Caco-2 (cell line): ENCODE measurements at regions not wholly inside any gene's neighbourhood (a gene's known extent, or its start where the extent isn't known, plus 50 kb on each side); places are given as distances from the start of the nearest gene placed in this dataset.

Experiments
- BruUV-seq: library from RNA; stranded (reverse); fragments of 400-500 nt; replicated peaks from 2 replicates; lab custom pipeline; 2021; lab: Mats Ljungman, UMichigan
- CTCF ChIA-PET: fragments of 300-600 bp; sonication (Branson Sonifier 250); formaldehyde crosslinking; loops from one replicate; lab custom pipeline; 2022; ENCODE audit warnings: antibody characterized with exemption; lab: Charles Lee
- POLR2A ChIA-PET: fragments of 300-600 bp; sonication (Branson Sonifier 250); formaldehyde crosslinking; loops from one replicate; lab custom pipeline; 2022; ENCODE audit warnings: antibody characterized with exemption; lab: Charles Lee
- DNase-seq, 2 experiments: peaks; one replicate each; pipeline versions ENCODE4 v3.0.0 to v3.0.0-alpha.2; 2020 to 2022
- H3K27me3 ChIP-seq: replicated peaks from 2 replicates; pipeline ENCODE4 v1.6.0; 2011; ENCODE audit warnings: low read length; ENCODE audit not compliant: control insufficient read depth, insufficient read depth
- H3K36me3 ChIP-seq: 2 replicates; pipeline ENCODE4 v1.5.1; 2011; ENCODE audit warnings: low read length; ENCODE audit not compliant: control insufficient read depth, insufficient read depth
- H3K4me1 ChIP-seq: fragments of 250-450 bp; sonication (Bioruptor Pico); 2 replicates; pipeline ENCODE4 v1.5.1; 2020; ENCODE audit warnings: mild to moderate bottlenecking
- H3K4me3 ChIP-seq: 2 replicates; pipeline ENCODE4 v1.5.1; 2011; ENCODE audit warnings: low read depth, mild to moderate bottlenecking, control low read depth, low read length
- H3K9me3 ChIP-seq: fragments of 250-450 bp; sonication (Bioruptor Pico); 2 replicates; pipeline ENCODE4 v1.5.1; 2020; ENCODE audit warnings: mild to moderate bottlenecking, moderate library complexity
- H3K27ac Mint-ChIP-seq: one replicate; pipeline ENCODE4 v1.8.0; 2022; ENCODE audit warnings: mixed read lengths; ENCODE audit not compliant: unreplicated experiment
- H3K27me3 Mint-ChIP-seq: one replicate; pipeline ENCODE4 v1.8.0; 2022; ENCODE audit warnings: mixed read lengths; ENCODE audit not compliant: insufficient read depth, unreplicated experiment
- H3K36me3 Mint-ChIP-seq: one replicate; pipeline ENCODE4 v1.8.0; 2022; ENCODE audit warnings: mild to moderate bottlenecking, mixed read lengths; ENCODE audit not compliant: insufficient read depth, unreplicated experiment
- H3K4me1 Mint-ChIP-seq: one replicate; pipeline ENCODE4 v1.8.0; 2022; ENCODE audit warnings: low read depth, mixed read lengths; ENCODE audit not compliant: unreplicated experiment
- H3K4me3 Mint-ChIP-seq: one replicate; pipeline ENCODE4 v1.8.0; 2022; ENCODE audit warnings: mild to moderate bottlenecking, moderate library complexity, mixed read lengths; ENCODE audit not compliant: unreplicated experiment
- H3K9me3 Mint-ChIP-seq: one replicate; pipeline ENCODE4 v1.8.0; 2022; ENCODE audit warnings: mixed read lengths; ENCODE audit not compliant: unreplicated experiment
- CTCF ChIP-seq, 2 experiments: fragments of 200-600 bp in 1 of 2; IDR thresholded peaks; 1 replicate in 1 of 2; 2 replicates in 1 of 2; pipeline versions ENCODE4 v1.5.1 to v1.8.0; 2011 to 2022; ENCODE audit warnings: antibody characterized with exemption in 1 of 2, control low read depth in 1 of 2, inconsistent platforms in 1 of 2, low read depth in 1 of 2, low read length in 1 of 2, mild to moderate bottlenecking in 1 of 2, moderate library complexity in 1 of 2; ENCODE audit not compliant: insufficient read depth in 1 of 2, severe bottlenecking in 1 of 2, unreplicated experiment in 1 of 2
- intact Hi-C: fragments of 100-400 bp; cut with micrococcal nuclease; formaldehyde crosslinking; loops from one replicate; pipeline ENCODE4 v1.10.0; 2022; ENCODE audit not compliant: unreplicated experiment

GRCh38 chr5:72588640-72589039 lies 81.4 kb upstream of the ZNF366 start:
- Histone ChIP-seq H3K4me3 (no peak overlapping the region), H3K36me3 (no peaks in the 10 kb centered on the region), H3K27me3 (no peaks in the 10 kb centered on the region), H3K4me1 (peaks cover 17% of the 10 kb centered on the region), H3K9me3 (no peaks in the 10 kb centered on the region; the same call in 1 of the 2 replicates)
- Mint-ChIP-seq H3K27ac (no peak overlapping the region), H3K27me3 (no peaks in the 10 kb centered on the region), H3K36me3 (no peaks in the 10 kb centered on the region), H3K4me1 (no peaks in the 10 kb centered on the region), H3K9me3 (no peaks in the 10 kb centered on the region), H3K4me3 (no peak overlapping the region)
- BruUV-seq, result no TSS peak
- TF ChIP-seq CTCF (IDR thresholded peaks at IDR 0.05; ENCODE audit: insufficient read depth in 1 of 2, low read depth in 1 of 2, low read length in 1 of 2, severe bottlenecking in 1 of 2, unreplicated experiment in 1 of 2), result no peak
- intact Hi-C loops, result no loop called here
- DNase-seq, result no peak
- ChIA-PET CTCF (no interaction called here), POLR2A (no interaction called here)

GRCh38 chr5:72587661-72588308 lies 80.6 kb upstream of the ZNF366 start:
- intact Hi-C loops, result no loop called here
- no peaks in the 10 kb centered on the region for H3K9me3 Mint-ChIP-seq
- no peak for TF ChIP-seq CTCF (IDR thresholded peaks at IDR 0.05; ENCODE audit: insufficient read depth in 1 of 2, low read depth in 1 of 2, low read length in 1 of 2, severe bottlenecking in 1 of 2, unreplicated experiment in 1 of 2)
- Histone ChIP-seq H3K36me3 (no peaks in the 10 kb centered on the region), H3K4me3 (no peak overlapping the region), H3K9me3 (no peaks in the 10 kb centered on the region; the same call in 1 of the 2 replicates), H3K27me3 (no peaks in the 10 kb centered on the region), H3K4me1 (peaks cover 17% of the 10 kb centered on the region)
- ChIA-PET POLR2A (no interaction called here), CTCF (no interaction called here)
- no peaks in the 10 kb centered on the region for H3K36me3 Mint-ChIP-seq
- H3K4me1 Mint-ChIP-seq, result no peaks in the 10 kb centered on the region
- no peak overlapping the region for H3K4me3 Mint-ChIP-seq
- DNase-seq, result no peak
- BruUV-seq, result no TSS peak
- peak overlapping the region; percentile 34 for H3K27ac Mint-ChIP-seq
- H3K27me3 Mint-ChIP-seq, result no peaks in the 10 kb centered on the region

- BruUV-seq, result no TSS peak
- TF ChIP-seq CTCF (IDR thresholded peaks at IDR 0.05; ENCODE audit: insufficient read depth in 1 of 2, low read depth in 1 of 2, low read length in 1 of 2, severe bottlenecking in 1 of 2, unreplicated experiment in 1 of 2), result no peak
- DNase-seq, result peak in 1 of 2 experiments; percentile 23
Measured at GRCh38 chr5:72586788-72587530, 79.7 kb upstream of the ZNF366 start.

More at GRCh38 chr5:72586788-72587530, 79.7 kb upstream of the ZNF366 start:
- Mint-ChIP-seq H3K27ac (peak overlapping the region; percentile 34), H3K27me3 (no peaks in the 10 kb centered on the region), H3K9me3 (no peaks in the 10 kb centered on the region), H3K4me3 (no peak overlapping the region), H3K36me3 (no peaks in the 10 kb centered on the region), H3K4me1 (no peaks in the 10 kb centered on the region)
- Histone ChIP-seq H3K27me3 (no peaks in the 10 kb centered on the region), H3K9me3 (no peaks in the 10 kb centered on the region; the same call in 1 of the 2 replicates), H3K4me1 (peaks cover 17% of the 10 kb centered on the region), H3K4me3 (no peak overlapping the region), H3K36me3 (no peaks in the 10 kb centered on the region)
- POLR2A ChIA-PET, result no interaction called here
- intact Hi-C loops, result no loop called here
- CTCF ChIA-PET, result no interaction called here
